Progenitor cell of endocrine pancreas (in vitro differentiated cells): ENCODE measurements at regions not wholly inside any gene's neighbourhood (a gene's known extent, or its start where the extent isn't known, plus 50 kb on each side); places are given as distances from the start of the nearest gene placed in this dataset.

Source experiments
- DNase-seq: peaks from one replicate; pipeline ENCODE4 v3.0.0; 2021; ENCODE audit warnings: low spot score; ENCODE audit not compliant: unreplicated experiment
- H3K27ac Mint-ChIP-seq: 2 replicates; pipeline ENCODE4 v1.8.0; 2021; ENCODE audit warnings: mild to moderate bottlenecking, moderate library complexity, mixed read lengths
- H3K27me3 Mint-ChIP-seq: 2 replicates; pipeline ENCODE4 v1.8.0; 2021; ENCODE audit warnings: mixed read lengths
- H3K36me3 Mint-ChIP-seq: 2 replicates; pipeline ENCODE4 v1.8.0; 2022; ENCODE audit warnings: mixed read lengths; ENCODE audit not compliant: insufficient read depth
- H3K4me1 Mint-ChIP-seq: 2 replicates; pipeline ENCODE4 v1.8.0; 2021; ENCODE audit warnings: low read depth, mixed read lengths
- H3K4me3 Mint-ChIP-seq: 2 replicates; pipeline ENCODE4 v1.8.0; 2021; ENCODE audit warnings: low read depth, mild to moderate bottlenecking, moderate library complexity, mixed read lengths
- H3K9me3 Mint-ChIP-seq: 2 replicates; pipeline ENCODE4 v1.8.0; 2021; ENCODE audit warnings: low read depth, mixed read lengths
- TF ChIP-seq, protein P1 (sequence below): fragments of 200-600 bp; sonication (generic); IDR thresholded peaks from one replicate; pipeline ENCODE4 v1.5.0; 2021; ENCODE audit warnings: antibody characterized with exemption, mild to moderate bottlenecking; ENCODE audit not compliant: unreplicated experiment

DNA sequence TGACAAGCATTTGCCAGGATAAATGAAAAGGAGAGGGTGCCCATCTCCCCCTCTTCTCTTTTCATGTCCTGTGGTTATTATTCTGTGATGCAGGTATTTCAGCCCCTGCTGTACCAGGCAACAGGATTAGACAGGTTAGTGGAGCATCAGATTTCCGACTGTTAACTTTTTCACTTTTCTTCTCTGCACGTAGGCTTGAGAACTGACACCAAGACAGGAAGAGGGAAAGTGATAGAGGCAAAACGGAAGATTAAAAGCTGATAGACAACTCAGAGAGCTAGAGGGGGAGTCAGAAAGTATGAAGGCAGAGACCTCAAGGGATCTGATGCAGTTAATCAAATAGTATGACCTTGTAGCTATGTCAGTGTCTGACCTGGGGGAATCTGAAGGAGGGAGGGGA lies 132.8 kb downstream of the SOX9 start:
- H3K4me1 Mint-ChIP-seq = no peaks in the 10 kb centered on the region
- TF ChIP-seq, protein P1, sequence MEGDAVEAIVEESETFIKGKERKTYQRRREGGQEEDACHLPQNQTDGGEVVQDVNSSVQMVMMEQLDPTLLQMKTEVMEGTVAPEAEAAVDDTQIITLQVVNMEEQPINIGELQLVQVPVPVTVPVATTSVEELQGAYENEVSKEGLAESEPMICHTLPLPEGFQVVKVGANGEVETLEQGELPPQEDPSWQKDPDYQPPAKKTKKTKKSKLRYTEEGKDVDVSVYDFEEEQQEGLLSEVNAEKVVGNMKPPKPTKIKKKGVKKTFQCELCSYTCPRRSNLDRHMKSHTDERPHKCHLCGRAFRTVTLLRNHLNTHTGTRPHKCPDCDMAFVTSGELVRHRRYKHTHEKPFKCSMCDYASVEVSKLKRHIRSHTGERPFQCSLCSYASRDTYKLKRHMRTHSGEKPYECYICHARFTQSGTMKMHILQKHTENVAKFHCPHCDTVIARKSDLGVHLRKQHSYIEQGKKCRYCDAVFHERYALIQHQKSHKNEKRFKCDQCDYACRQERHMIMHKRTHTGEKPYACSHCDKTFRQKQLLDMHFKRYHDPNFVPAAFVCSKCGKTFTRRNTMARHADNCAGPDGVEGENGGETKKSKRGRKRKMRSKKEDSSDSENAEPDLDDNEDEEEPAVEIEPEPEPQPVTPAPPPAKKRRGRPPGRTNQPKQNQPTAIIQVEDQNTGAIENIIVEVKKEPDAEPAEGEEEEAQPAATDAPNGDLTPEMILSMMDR = no peak
- H3K27ac Mint-ChIP-seq = no peak overlapping the region
- H3K4me3 Mint-ChIP-seq = no peak overlapping the region
- H3K27me3 Mint-ChIP-seq = peaks cover 22% of the 10 kb centered on the region
- H3K9me3 Mint-ChIP-seq = peaks cover 8% of the 10 kb centered on the region
- no peak for DNase-seq
- H3K36me3 Mint-ChIP-seq = no peaks in the 10 kb centered on the region

DNA sequence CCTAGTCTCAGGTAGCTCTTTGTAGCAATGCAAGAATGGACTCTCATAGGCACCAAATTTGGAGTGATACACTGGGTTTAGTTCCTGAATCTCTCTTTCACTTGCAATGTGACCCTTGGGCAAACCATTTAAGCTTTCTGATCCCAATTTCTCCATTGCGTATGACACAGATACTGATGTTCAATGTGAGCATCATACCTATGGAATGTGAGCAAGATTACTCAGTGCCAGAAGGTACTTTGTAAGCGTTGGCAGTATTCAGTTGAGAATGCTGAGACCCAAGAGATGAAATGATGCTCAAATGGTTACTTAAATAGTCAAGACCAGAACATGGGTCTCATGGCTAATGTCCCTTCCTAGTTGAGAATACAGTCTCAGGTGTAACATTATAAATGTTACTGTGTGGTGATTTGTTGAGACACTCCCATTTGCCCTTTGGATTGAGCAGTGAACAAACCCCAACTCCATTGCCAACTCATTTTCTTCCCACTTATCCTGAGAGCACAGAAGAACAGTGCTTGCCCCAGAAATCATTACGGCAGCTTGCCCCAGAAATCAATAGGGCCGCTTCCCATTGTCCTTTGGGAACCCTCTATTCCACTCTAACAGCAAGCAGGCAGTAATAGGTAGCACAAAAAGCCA lies 134.1 kb downstream of the SOX9 start:
- H3K36me3 Mint-ChIP-seq = no peaks in the 10 kb centered on the region
- TF ChIP-seq, protein P1 = no peak
- no peak overlapping the region for H3K4me3 Mint-ChIP-seq
- H3K27ac Mint-ChIP-seq = no peak overlapping the region
- H3K9me3 Mint-ChIP-seq = peaks cover 8% of the 10 kb centered on the region
- no peaks in the 10 kb centered on the region for H3K4me1 Mint-ChIP-seq
- peaks cover 21% of the 10 kb centered on the region for H3K27me3 Mint-ChIP-seq
- DNase-seq = no peak

DNA sequence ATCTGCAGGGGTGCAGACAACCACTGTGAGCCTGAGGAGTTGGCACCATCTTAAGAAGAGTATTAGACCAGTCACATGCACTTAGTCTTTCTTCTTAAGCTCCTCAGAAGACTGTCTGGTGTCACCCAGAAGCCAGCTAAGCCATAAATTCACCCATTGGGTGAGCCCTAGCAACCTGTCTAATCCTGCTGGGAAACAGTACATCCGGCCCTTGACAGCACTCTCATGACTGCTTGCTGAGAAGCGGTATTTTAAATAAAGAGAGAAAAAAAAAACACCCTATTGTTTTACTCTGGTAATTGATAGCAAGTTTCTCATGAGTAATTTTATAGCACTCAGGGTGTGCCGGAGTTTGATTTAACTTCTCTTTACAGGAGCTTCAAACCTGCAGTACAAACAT lies 134.7 kb downstream of the SOX9 start:
- DNase-seq = no peak
- Mint-ChIP-seq H3K27ac (no peak overlapping the region), H3K36me3 (no peaks in the 10 kb centered on the region), H3K9me3 (peaks cover 8% of the 10 kb centered on the region), H3K4me3 (no peak overlapping the region), H3K27me3 (peaks cover 19% of the 10 kb centered on the region), H3K4me1 (no peaks in the 10 kb centered on the region)
- TF ChIP-seq, protein P1 = no peak

DNA sequence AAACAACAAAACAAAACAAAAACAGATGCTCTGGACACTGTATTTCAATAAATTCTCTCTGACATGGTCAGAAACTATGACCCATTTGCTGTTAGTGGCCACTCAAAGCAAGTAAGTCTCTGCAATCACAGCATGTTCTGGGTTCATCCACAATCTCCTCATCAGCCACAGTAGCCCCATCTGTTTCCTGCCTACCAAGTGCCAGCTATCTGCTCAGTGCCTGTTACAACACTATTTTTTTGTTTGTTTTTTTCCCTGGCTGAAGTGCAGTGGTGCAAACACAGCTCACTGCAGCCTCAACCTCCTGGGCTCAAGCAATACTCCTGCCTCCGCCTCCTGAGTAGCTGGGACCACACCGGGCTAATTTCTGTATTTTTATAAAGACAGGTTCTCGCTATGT lies 137.9 kb downstream of the SOX9 start:
- H3K27ac Mint-ChIP-seq = no peak overlapping the region
- TF ChIP-seq, protein P1 = no peak
- DNase-seq = no peak
- H3K4me3 Mint-ChIP-seq = no peak overlapping the region
- H3K27me3 Mint-ChIP-seq = peaks cover 12% of the 10 kb centered on the region
- peaks cover 14% of the 10 kb centered on the region for H3K9me3 Mint-ChIP-seq
- H3K36me3 Mint-ChIP-seq = no peaks in the 10 kb centered on the region
- H3K4me1 Mint-ChIP-seq = no peaks in the 10 kb centered on the region

DNA sequence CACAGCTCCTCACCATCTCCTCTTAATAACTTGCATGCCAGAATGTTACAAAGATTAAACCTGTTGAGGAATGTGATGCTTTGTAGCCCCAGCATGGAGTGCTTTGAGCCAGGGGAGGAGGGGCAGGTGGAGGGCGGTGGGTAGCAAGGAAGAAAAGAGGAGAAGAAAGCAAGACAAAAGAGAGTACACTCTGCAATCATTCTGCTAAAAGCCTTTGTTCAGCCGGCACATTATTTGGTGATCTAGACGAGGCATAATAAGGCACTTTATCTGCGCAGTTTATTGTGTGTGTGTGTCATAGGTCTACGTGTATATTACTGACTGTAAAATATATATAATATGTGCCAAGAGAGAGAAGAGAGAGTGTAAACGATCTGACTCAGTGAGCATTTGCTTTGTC lies 139.1 kb downstream of the SOX9 start:
- Mint-ChIP-seq H3K27me3 (peaks cover 16% of the 10 kb centered on the region), H3K36me3 (no peaks in the 10 kb centered on the region), H3K27ac (no peak overlapping the region), H3K9me3 (peaks cover 8% of the 10 kb centered on the region), H3K4me1 (no peaks in the 10 kb centered on the region), H3K4me3 (no peak overlapping the region)
- no peak for DNase-seq
- TF ChIP-seq, protein P1 = no peak
